NCI-H1436 treated with DMSO at 0.1 percent for 48 hours (cell line): ENCODE measurements at regions not wholly inside any gene's neighbourhood (a gene's known extent, or its start where the extent isn't known, plus 50 kb on each side); places are given as distances from the start of the nearest gene placed in this dataset.

ENCODE experiments used
- DNase-seq: peaks from one replicate; lab custom pipeline; 2025; lab: John Stamatoyannopoulos, UW

GRCh38 chr2:13884291-13884976 is 748.1 kb upstream of the LRATD1 start:
- no peak for DNase-seq

DNA sequence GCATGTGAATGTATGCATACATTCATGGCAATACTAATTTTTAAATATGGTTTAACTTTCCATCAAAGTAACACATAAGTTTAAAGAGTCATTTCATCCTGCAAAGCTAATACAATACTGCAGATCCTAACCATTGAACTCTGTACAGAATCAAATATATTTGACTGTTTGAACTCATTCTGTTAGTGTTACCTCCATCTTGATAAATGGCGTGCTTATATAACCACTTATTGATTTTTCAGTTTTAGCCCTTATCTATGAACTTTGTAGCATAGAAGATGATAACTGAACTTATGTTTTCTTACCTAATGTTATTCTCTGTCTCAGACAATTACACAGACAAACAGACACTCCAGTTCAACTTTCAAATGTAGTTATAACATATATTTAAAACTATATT is 731.0 kb upstream of the LRATD1 start:
- DNase-seq: no peak

DNA sequence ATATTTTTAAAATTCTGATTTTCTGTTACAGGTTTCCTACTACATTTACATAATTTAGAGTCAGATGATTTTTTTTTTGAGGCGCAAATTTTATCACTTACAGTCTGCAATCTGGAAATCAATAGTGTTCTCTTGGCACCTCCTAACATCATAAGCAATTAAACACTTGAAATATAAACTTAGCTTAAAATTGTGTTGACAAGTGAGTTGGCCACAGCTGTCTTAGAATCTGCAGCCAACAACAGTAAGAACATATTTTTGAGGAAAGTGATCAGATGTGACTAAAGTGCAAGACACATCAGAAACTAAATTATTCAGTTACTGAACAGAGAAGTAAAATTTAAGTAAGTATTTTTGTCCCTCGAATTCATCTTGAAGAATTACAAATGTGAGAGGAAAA is 726.7 kb upstream of the LRATD1 start:
- no peak for DNase-seq

DNA sequence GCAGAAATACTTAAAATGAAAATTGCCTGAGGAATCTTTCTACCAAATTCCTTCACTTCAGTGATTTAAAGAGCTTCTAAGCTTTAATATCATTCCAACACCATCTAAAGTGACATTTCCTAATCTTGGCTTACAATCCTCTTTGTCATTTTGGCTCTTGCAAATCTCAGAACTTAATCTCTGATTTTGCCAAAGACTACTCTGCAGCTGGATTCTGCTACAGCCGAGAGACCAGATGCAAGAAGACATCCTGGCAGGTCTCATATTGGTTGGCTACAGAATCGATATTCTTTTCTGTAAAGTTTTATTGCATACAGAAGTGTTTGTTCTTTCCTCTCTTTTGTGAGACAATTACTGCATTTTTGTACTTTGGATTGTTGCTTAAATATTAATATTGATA is 716.5 kb upstream of the LRATD1 start:
- DNase-seq: no peak

DNA sequence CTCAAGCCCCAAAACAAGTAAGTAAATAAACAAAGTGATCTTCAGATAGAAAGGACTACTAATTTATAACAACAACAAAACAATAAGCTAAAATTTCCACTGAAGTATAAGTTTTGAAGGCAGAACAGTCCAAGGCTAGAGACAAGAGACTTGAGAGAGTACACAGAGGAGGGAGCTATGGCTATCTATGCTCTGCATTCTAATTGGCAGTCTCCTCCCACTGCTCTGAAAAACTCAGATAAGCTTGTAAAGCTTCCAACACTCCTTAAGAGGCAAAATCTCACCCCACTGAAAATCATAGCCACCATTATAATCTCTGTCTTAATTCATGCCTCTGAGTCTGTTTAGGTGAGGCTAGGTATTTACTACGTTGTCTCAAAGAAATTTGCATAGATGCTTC is 714.6 kb upstream of the LRATD1 start:
- DNase-seq: no peak

GRCh38 chr2:13919981-13920382 is 712.5 kb upstream of the LRATD1 start:
- DNase-seq: no peak

DNA sequence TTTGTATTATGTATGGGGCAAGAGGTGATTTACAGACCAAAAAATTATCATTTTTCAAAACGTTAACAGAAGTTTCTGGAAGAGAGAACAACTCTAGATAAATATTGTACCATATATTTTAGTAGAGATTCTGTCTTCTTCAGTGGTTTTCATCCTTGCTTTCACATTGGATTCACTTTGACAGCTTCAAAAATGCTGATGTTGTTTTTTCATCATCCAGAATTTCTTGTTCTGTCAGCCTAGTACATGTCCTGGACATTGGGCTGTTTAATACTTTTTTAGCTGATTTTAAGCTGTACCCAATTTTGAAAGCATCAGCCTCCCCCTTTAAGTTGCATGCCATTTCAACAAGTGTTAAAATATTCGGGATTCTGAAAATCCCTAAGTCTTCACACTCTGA is 711.3 kb upstream of the LRATD1 start:
- no peak for DNase-seq

GRCh38 chr2:13923823-13924222 is 708.7 kb upstream of the LRATD1 start:
- no peak for DNase-seq

GRCh38 chr2:13942111-13942510 is 690.4 kb upstream of the LRATD1 start:
- DNase-seq: no peak

DNA sequence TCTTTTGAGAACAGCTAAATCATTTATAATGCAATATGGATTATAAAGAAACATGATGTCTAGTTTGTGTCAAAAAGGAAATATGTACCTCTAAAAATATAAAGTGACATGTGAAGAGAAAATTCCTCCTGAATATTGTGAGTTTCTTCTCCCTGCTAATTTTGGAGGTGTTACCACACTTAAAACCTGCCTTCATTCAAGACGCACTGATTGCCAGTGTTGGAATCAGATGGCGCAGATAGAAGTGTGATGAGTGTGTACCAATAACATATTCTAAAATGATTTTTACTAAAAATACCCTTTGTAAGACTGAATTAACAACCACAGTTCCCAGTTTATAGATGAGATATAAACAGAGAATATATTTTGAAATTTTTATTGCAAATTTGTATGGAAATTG is 681.8 kb upstream of the LRATD1 start:
- no peak for DNase-seq

GRCh38 chr2:13968811-13969210 is 663.7 kb upstream of the LRATD1 start:
- no peak for DNase-seq

- DNase-seq: no peak
These were observed 646.3 kb upstream of the LRATD1 start for GRCh38 chr2:13986119-13986720.

GRCh38 chr2:13996527-13996926 is 636.0 kb upstream of the LRATD1 start:
- no peak for DNase-seq

- DNase-seq: peak; percentile 45
These were observed 621.3 kb upstream of the LRATD1 start for GRCh38 chr2:14011190-14011589.

GRCh38 chr2:14015113-14015630 is 617.3 kb upstream of the LRATD1 start:
- DNase-seq: no peak

- no peak for DNase-seq
These were observed 616.1 kb upstream of the LRATD1 start for GRCh38 chr2:14016289-14016955.

DNA sequence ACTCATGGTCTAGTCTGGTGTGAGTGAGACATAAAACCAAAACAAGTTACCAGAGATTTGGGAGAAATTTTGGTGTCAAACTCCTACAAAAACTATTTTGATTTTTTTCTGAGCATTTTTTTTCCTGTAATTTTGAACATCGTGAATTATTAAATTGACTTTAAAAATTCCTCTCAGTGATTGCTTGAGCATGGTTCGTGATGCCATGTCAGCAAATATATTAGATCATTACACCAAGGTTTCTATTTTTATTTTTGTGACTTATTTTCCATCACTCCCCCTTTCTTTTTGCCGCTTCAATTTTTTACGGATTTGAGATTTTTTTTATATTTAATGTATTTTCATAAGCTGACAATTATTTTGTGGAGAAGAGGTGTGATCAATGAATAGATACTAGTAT is 613.9 kb upstream of the LRATD1 start:
- no peak for DNase-seq

DNA sequence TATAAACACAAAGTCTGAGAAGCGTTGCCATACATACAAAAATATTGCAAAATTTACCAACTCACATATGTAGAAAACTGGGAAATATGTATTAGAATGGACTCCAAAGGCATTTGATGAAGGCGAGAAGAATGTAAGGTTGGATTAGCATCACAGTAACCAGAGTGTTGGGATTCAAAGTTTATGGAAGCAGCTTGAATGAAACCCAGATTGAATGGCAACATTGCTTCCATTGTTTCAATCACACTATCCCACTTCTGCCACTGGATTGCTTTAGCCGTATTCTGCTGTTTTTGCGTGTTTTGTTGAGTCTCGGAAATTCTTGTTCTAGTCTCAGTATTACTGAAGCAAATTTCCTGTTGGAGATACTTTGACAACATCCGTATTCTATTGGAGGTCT is 609.0 kb upstream of the LRATD1 start:
- no peak for DNase-seq

GRCh38 chr2:14039134-14039533 is 593.4 kb upstream of the LRATD1 start:
- no peak for DNase-seq

DNA sequence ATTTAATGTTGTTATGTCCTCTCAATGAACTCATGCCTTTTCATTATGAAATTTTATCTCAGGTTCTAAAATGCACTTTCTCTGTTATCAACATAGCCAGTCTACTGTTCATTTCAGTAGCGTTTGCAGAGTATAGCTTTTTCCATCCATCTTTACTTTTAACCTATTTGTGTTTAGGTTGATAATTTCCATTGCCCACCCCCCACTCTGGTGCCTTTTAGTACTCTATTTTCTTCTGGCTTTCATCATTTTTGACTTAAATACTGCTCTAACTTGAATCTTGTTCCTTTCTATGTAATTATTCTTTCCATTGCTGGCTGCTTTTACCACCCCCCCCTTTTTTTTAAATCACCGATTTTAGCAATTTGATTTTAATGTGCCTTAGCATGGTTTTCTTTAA is 585.0 kb upstream of the LRATD1 start:
- no peak for DNase-seq

- DNase-seq: no peak
These were observed 581.1 kb upstream of the LRATD1 start for GRCh38 chr2:14051401-14051800.

GRCh38 chr2:14053105-14053504 is 579.4 kb upstream of the LRATD1 start:
- DNase-seq: no peak

GRCh38 chr2:14064346-14064745 is 568.2 kb upstream of the LRATD1 start:
- DNase-seq: no peak
